HG03460 (cell line): ENCODE measurements at regions not wholly inside any gene's neighbourhood (a gene's known extent, or its start where the extent isn't known, plus 50 kb on each side); places are given as distances from the start of the nearest gene placed in this dataset.

ENCODE experiments used
- ATAC-seq: cut with Tn5 transposase; IDR thresholded peaks from one replicate; pipeline ENCODE4 v1.9.1; 2021; ENCODE audit not compliant: unreplicated experiment

DNA sequence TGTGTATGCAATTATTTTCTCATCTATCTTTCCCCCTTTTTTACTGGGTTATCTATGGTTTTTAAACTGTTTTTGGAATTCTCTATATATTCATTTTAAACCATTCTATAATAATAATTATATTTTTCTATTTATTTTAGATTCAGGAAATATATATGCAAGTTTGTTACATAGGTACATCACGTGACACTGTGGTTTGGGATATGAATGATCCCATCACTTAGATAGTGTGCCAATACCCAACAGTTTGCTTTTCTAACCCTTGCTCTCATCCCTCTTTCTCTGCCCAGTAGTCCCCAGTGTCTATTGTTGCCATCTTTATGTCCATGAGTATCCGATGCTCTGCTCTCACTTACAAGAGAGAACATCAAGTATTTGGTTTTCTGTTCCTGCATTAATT, 65.8 kb upstream of the SPHKAP start:
- no peak for ATAC-seq

DNA sequence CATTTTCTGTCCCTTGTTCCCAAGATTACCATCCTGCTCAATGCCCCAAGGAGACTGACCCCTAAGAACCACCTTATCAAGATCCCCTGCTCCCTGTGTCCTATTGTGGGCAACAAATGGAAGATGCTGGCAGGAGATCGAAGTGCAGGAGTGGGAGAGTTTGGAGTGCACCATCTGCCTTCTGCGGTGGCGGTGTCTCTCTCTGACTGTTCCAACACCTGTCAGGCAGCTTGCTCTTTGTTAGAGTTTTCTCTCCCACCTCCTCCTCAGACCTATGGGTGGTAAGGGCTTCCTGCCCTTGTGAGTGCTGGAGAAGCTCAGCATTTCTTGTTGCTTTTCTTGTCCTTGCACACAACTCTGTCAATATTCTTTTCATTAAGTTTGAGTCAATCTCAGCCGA, 64.1 kb upstream of the SPHKAP start:
- no peak for ATAC-seq

DNA sequence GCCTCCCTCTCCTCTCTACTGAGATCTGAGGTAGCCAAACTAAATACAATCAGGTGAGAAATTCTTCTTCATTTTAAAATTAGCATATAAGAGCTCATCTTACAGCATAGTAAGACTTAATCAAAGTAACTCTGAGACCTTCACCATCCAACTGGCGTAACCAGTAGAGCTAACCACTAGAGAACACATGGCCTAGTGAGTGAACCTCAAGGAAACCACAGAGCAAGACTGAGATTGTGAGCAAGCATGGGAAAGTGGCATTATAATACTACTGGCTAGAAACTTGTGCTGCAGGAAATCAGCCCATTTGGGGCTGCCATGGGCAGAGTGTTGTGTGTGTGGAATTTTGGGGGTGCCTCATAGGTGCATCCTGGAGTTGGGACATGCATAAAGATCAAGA, 61.1 kb upstream of the SPHKAP start:
- ATAC-seq = no peak

DNA sequence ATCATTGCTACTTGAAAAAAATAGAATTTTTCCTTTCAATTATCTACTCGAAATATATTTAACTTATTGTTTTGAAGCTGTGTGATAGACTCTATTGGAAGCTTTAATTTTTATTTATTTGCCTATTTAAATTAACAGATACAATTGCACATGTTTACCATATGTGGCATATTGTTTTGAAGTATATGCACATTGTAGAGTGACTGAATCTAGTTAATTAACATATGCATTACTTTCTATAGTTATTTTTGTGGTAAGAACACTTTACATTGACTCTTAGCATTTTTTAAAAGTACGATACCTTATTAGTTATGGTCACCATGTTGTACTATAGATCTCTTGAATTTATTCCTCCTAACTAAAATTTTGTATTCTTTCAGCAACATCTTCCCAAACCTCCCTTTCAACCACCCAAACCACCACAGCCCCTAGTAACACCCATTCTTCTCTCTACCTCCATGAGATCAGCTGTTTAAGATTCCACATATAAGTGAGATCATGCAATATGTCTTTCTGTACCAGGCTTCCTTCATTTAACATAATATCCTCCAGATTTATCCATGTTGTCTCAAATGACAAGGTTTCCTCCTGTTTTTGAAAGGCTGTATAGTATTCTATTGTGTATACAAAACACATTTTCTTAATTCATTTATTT, 58.5 kb upstream of the SPHKAP start:
- no peak for ATAC-seq

DNA sequence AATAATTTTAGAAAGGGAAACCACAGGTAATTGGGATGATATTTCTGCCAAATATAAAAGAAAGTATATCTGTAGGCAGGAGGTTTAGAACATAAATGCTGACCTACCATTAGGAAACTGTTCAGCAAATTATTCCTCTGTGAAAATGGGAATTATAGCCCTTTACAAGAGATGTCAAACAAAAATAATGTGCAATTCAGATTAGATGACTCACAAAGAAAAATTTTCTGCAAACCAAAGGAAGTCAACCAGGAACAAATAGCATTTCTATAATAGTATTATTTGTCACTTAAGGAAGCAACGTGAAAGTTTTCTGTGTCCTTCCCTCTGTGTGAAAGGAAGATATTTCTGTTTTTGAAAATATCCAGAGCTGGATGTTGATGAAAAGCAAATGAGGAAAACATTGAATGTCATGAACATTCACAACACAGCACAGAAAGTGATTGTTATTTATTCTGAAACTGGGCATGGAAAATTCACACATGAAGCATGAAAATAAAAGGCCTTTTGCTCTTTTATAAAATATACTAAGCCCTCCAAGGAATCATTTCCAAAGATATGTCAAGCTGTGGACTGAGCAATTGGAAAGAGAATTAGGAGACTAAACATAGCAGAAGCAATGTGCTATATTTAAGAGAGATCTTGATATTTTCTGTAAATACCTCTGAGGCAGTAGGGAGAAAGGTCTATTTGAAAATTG, 57.9 kb upstream of the SPHKAP start:
- no peak for ATAC-seq
